DMS 273 (cell line): ENCODE measurements at regions not wholly inside any gene's neighbourhood (a gene's known extent, or its start where the extent isn't known, plus 50 kb on each side); places are given as distances from the start of the nearest gene placed in this dataset.

ENCODE experiments used
- DNase-seq: peaks from one replicate; lab custom pipeline; 2025; ENCODE audit not compliant: unreplicated experiment; lab: John Stamatoyannopoulos, UW

- DNase-seq: no peak
These were observed 133.4 kb downstream of the JCAD start for GRCh38 chr10:29925771-29926692.

GRCh38 chr10:29924436-29924835, 134.9 kb downstream of the JCAD start:
- no peak for DNase-seq

GRCh38 chr10:29923416-29923965, 135.9 kb downstream of the JCAD start:
- no peak for DNase-seq

- DNase-seq: no peak
These were observed 136.5 kb downstream of the JCAD start for GRCh38 chr10:29922892-29923291.

- no peak for DNase-seq
These were observed 137.2 kb downstream of the JCAD start for GRCh38 chr10:29922226-29922625.

- DNase-seq: no peak
These were observed 138.3 kb downstream of the JCAD start for GRCh38 chr10:29921071-29921446.

- no peak for DNase-seq
These were observed 138.8 kb downstream of the JCAD start for GRCh38 chr10:29920408-29921070.

- no peak for DNase-seq
These were observed 140.6 kb downstream of the JCAD start for GRCh38 chr10:29918623-29919400.

GRCh38 chr10:29917311-29917710, 142.1 kb downstream of the JCAD start:
- DNase-seq: peak; percentile 1

GRCh38 chr10:29916669-29917068, 142.7 kb downstream of the JCAD start:
- no peak for DNase-seq

GRCh38 chr10:29914986-29915785, 144.2 kb downstream of the JCAD start:
- no peak for DNase-seq

GRCh38 chr10:29908962-29909361, 150.4 kb downstream of the JCAD start:
- no peak for DNase-seq

- DNase-seq: no peak
These were observed 158.5 kb downstream of the JCAD start for GRCh38 chr10:29900865-29901264.

GRCh38 chr10:29897999-29898716, 161.2 kb downstream of the JCAD start:
- DNase-seq: no peak

- no peak for DNase-seq
These were observed 162.0 kb downstream of the JCAD start for GRCh38 chr10:29897430-29897829.

- no peak for DNase-seq
These were observed 163.3 kb downstream of the JCAD start for GRCh38 chr10:29896053-29896452.

- DNase-seq: no peak
These were observed 163.9 kb downstream of the JCAD start for GRCh38 chr10:29895456-29895855.

GRCh38 chr10:29888321-29888720, 171.1 kb downstream of the JCAD start:
- no peak for DNase-seq

- no peak for DNase-seq
These were observed 173.1 kb downstream of the JCAD start for GRCh38 chr10:29886299-29886698.

- no peak for DNase-seq
These were observed 176.2 kb downstream of the JCAD start for GRCh38 chr10:29883231-29883630.
